Sigmoid colon (tissue), 3 donors: ENCODE measurements at regions not wholly inside any gene's neighbourhood (a gene's known extent, or its start where the extent isn't known, plus 50 kb on each side); places are given as distances from the start of the nearest gene placed in this dataset.

Experiments used
- POLR2A ChIP-seq, 2 donors: fragments of 450-650 bp; IDR thresholded peaks; one replicate each; pipeline ENCODE4 v1.6.1; 2016; ENCODE audit warnings: antibody characterized with exemption in 2 of 2, mild to moderate bottlenecking in 2 of 2, moderate library complexity in 2 of 2
- TF ChIP-seq, protein P1 (sequence below), 4 experiments: fragments of 450-650 bp in 3 of 4; fragments of 200-600 bp in 1 of 4; IDR thresholded peaks; one replicate each; pipeline ENCODE4 v1.5.1; 2016 to 2019; ENCODE audit warnings: antibody characterized with exemption in 4 of 4, mild to moderate bottlenecking in 3 of 4, moderate library complexity in 2 of 4

DNA sequence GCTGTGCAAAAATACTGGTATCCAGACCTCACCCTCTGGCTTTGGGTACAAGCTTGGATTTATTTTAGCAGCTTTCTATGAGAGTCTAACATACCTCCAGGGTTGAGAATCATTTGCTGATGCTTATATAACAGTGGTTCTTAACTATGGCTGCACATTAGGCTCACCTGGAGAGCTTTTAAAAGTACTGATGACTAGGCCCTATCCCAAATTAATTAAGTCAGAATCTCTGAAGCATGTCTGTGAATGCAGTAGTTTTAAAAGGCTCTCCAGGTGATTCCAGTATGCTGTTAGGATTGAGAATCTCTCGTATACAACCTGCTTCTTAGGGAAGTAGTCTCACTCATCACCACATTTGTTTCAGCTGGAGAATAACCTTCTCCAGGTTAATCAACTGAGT, 99.2 kb downstream of the PDHA2 start:
- TF ChIP-seq POLR2A (IDR thresholded peaks at IDR 0.05), result no peak
- TF ChIP-seq, protein P1, sequence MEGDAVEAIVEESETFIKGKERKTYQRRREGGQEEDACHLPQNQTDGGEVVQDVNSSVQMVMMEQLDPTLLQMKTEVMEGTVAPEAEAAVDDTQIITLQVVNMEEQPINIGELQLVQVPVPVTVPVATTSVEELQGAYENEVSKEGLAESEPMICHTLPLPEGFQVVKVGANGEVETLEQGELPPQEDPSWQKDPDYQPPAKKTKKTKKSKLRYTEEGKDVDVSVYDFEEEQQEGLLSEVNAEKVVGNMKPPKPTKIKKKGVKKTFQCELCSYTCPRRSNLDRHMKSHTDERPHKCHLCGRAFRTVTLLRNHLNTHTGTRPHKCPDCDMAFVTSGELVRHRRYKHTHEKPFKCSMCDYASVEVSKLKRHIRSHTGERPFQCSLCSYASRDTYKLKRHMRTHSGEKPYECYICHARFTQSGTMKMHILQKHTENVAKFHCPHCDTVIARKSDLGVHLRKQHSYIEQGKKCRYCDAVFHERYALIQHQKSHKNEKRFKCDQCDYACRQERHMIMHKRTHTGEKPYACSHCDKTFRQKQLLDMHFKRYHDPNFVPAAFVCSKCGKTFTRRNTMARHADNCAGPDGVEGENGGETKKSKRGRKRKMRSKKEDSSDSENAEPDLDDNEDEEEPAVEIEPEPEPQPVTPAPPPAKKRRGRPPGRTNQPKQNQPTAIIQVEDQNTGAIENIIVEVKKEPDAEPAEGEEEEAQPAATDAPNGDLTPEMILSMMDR (IDR thresholded peaks at IDR 0.05), result no peak
